ENCODE measurements at regions not wholly inside any gene's neighbourhood (a gene's known extent, or its start where the extent isn't known, plus 50 kb on each side); places are given as distances from the start of the nearest gene placed in this dataset.

DNA sequence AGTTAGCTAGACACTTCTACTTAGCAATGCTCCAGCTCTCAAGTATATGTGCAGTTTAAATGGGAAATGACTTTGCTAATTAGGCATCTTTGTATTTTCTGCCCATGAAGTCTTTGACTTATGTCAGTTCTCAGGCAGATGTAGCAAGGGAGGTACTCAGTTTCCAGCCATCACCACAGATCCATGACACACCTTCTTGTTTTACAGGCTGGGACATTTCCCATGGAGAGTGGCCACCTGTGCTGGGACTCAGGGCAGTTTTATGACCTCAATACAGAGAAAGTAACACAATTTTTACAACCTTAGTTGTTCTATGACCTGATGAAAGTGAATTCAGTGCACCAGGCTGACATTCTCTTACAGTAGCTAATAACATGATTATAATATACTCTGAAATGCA lies 280.7 kb upstream of the GK2 start:
- TF ChIP-seq, protein P1, sequence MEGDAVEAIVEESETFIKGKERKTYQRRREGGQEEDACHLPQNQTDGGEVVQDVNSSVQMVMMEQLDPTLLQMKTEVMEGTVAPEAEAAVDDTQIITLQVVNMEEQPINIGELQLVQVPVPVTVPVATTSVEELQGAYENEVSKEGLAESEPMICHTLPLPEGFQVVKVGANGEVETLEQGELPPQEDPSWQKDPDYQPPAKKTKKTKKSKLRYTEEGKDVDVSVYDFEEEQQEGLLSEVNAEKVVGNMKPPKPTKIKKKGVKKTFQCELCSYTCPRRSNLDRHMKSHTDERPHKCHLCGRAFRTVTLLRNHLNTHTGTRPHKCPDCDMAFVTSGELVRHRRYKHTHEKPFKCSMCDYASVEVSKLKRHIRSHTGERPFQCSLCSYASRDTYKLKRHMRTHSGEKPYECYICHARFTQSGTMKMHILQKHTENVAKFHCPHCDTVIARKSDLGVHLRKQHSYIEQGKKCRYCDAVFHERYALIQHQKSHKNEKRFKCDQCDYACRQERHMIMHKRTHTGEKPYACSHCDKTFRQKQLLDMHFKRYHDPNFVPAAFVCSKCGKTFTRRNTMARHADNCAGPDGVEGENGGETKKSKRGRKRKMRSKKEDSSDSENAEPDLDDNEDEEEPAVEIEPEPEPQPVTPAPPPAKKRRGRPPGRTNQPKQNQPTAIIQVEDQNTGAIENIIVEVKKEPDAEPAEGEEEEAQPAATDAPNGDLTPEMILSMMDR (IDR thresholded peaks at IDR 0.05; ENCODE audit: low read length) = no peak
- no peak for TF ChIP-seq EZH2 (IDR thresholded peaks at IDR 0.05; ENCODE audit: borderline replicate concordance, low read length)
